Muscle of arm (tissue), 1 donor: ENCODE measurements at regions not wholly inside any gene's neighbourhood (a gene's known extent, or its start where the extent isn't known, plus 50 kb on each side); places are given as distances from the start of the nearest gene placed in this dataset.
A peak's percentile ranks its signal among the peaks of the same experiment; 100 is the strongest.
"Not testable (repeated sequence)": the region's sequence is repeated elsewhere in the genome, so short reads cannot be mapped to it uniquely, and the experiment has no call there.

ENCODE experiments used
- DNase-seq: peaks from one replicate; pipeline ENCODE4 v3.0.0-alpha.2; 2013

DNA sequence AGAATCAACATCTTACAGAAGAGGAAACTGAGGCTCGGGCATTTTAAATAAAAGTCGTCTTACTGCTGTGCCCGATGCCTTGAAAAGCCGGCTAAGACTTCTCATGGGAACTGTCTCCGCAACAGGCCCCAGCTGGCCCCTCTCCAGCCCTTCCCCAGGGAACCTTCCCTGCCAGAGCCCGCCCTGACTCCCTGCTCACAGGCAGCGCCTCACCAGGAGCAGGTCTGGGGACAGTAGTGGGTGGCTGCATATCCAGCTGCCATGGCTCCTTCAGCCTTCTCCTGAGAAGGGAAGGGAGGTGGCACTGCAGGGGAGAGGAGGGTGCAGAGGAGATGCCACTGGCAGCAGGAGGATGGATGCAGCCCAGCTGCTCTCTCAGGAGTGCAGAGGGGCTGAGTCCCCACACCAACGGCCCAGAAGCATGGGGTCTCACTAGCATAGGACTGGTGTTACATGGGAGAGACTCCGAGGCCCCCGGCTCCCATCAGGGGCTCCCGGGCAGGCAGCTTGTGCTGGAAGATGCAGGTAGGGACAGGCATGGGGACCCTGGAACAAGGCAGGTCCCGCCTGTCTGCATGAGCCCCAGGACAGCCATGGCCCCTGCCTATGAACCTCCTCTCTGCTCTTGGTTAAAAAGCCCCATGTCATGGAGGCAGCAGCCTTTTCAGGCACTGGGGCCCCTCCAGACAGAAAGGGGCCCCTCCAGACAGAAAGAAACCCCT, 216.4 kb upstream of the SGCG start:
- no peak for DNase-seq

DNA sequence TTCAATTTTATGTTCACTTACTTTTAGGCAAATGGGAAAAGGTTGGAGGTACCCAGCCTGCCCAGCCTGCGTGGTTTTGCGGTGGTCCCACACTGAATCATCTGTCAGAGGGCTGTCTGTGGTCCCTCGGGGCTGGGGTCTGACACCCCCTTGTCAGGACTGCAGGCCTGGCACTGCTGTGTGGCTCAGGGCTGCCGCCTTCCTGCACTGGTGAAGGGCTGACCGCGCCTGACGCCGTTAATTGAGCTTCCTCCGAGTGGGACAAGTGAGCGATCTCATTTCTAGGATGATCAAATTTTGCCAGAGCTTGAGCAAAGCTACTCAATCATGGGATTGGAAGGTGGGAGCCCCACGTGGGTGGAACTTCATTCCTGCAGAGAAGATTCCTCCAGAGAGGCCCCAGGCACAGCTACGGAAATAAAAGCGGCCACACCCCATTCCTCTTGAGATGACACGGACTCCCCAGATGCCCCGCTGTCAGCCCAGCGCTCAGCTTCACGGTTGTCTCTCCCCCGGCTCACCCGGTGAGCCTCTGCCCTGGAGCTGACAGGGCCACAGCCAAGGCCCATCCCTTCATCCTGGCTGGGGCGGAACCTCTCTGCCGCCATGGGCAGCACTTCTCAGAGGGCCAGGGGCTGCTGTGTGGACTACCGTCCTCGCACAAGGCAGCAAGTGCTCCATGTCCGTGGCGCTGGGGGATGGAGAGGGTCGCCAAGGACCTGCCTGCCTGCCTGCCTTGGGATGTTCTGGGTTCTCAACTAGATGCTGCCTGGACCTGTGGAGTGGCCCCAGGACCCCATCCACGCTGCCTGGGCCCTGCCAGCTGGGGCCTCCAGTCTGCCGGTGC, 215.5 kb upstream of the SGCG start:
- DNase-seq, result not testable (repeated sequence)

GRCh38 chr13:22965858-22966239, 214.9 kb upstream of the SGCG start:
- DNase-seq, result not testable (repeated sequence)

DNA sequence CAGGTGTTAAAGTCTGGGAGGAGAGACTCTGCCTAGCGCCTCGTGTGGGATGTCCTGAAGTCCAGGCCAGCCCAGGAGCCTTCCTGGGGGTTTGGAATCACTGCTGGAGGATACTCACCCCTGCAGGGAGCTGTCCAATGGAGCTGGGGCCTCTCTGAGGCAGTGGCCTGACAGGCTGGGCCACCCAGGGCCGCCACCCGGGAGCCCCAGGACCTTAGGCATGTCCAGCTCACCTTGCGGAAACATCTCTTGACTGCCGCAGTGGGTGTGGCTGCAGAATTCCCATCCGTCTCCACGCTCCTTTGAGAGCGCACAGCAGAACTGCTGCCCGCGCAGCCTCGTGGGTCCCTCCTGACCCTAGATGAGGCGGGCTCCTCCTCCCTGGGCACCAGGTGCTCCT, 214.0 kb upstream of the SGCG start:
- not testable (repeated sequence) for DNase-seq

GRCh38 chr13:22967669-22968068, 213.1 kb upstream of the SGCG start:
- DNase-seq, result no peak

DNA sequence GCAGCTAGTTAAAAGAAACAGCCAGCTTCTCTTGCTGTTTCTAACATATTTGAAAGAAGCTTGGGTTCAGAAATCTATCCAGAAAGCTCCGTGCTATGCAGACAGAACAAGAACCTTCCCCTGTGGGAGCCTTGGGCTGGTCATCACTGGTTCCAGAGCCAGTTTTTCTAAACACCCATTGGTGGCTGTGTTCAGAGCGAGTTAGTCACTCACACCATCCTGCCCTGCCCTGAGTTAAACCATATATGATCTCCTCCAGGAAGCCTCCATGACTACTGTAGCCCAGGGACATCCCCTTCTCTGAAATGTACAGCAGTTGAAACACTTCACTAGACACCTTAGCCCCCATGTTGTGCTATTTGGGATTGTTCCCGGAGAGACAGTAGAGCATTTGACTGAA, 200.8 kb upstream of the SGCG start:
- no peak for DNase-seq

DNA sequence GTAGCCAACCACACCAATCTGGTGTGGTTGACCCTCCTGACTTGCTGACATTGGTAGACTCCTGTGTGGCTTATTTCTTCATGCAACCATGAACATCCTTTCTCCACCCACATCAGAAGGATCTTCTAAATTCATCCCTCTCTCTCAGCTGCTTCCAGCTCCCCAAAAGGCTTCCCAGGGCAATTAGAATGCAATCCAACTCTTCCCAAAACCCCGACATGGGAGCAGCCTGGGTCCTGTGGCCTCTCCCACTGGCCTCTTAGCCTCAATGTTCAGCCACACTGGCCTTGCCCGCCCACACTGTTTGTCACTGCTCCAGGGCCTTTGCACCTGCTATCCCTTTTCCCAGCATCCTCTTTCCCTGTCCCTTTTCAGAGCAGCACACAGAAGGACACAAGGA, 199.8 kb upstream of the SGCG start:
- no peak for DNase-seq

GRCh38 chr13:22993148-22993547, 187.6 kb upstream of the SGCG start:
- DNase-seq, result no peak

DNA sequence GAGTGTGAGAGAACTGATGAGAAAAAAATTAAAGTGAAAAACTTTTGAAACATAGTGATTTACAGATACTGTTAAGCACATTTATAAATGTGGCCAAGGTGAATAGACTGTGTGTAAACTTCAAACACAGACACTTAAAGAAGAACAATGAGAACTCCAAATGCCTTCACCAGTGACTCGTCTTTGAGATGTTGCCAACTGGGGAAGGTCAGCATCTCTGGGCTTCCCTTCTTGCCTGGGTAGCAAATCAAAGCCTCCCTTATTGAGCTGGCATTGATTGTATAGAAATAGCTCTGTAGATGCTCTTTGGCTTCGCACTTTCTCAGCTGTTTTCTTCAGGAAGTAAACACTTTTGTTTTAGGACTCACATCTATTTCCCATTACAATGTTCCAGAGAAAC, 177.3 kb upstream of the SGCG start:
- DNase-seq, result no peak

DNA sequence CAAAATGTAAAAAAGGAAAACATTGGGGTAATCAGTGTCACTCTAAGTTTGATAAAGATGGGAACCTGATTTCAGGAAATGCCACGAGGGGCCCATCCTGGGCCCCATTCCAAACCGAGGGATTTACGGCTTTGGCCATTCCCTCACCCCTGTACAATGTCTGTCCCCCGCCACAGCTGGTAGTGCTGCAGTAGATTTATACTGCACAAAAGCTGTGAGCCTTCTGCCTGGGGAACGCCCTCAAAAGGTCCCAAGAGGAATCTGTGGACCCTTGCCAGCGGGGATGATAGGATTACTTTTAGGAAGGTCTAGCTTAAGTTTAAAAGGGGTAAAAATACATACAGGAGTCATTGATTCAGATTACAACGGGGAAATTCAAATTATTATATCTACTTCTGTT, 173.4 kb upstream of the SGCG start:
- DNase-seq, result peak; percentile 38

DNA sequence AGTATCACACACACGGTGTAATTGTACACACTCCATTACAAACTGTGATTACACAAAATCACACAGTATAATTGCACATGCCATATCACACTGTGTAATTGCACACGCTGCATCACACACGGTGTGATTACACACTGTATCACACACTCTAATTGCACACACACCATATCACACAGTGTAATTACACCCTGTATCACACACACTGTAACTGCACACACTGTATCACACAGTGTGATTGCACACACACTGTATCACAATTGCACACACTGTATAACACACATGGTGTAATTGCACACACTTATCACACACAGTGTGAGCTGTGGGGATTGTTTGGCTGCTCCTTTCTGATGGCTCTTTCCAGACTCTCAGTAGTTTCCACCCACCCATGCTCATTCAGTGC, 162.6 kb upstream of the SGCG start:
- no peak for DNase-seq

- peak; percentile 67 for DNase-seq
Measured at GRCh38 chr13:23020246-23020843, 160.4 kb upstream of the SGCG start.

GRCh38 chr13:23021906-23022305, 158.9 kb upstream of the SGCG start:
- no peak for DNase-seq

GRCh38 chr13:23022704-23023103, 158.1 kb upstream of the SGCG start:
- DNase-seq, result no peak

- DNase-seq, result no peak
Measured at GRCh38 chr13:23025864-23026608, 154.7 kb upstream of the SGCG start.

DNA sequence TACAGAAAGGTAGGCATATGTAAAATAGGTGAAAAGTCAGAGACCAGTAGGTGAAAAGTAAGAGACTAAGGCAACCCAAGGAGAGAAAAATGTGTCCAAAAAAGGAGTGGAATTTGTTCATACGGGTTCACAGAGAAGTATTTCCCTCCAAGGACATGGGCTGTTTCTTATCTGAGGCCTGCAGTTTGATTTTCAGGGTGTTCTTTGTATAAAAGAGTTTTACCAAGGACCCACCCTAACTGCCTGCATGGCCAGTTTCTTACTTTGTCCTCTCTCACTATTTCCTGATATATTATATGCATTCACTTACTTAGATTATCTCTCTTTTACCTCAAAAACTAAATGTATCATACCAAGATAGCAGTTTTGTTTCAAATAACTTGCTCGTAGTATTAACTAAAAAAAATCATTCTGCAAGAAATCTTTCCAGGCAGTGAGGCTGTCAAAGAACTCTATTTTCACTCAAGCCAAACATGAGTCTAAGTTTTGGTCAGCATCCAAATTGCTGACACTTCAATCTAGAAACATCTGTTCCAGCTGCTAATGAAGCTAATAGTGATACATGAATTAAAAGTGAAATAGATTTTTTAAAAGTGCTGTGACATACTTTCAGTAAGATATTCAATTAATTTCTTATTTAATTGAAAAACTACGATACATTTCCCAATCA, 141.4 kb upstream of the SGCG start:
- DNase-seq, result no peak

GRCh38 chr13:23042181-23042580, 138.6 kb upstream of the SGCG start:
- DNase-seq, result no peak

GRCh38 chr13:23044906-23045305, 135.9 kb upstream of the SGCG start:
- no peak for DNase-seq

DNA sequence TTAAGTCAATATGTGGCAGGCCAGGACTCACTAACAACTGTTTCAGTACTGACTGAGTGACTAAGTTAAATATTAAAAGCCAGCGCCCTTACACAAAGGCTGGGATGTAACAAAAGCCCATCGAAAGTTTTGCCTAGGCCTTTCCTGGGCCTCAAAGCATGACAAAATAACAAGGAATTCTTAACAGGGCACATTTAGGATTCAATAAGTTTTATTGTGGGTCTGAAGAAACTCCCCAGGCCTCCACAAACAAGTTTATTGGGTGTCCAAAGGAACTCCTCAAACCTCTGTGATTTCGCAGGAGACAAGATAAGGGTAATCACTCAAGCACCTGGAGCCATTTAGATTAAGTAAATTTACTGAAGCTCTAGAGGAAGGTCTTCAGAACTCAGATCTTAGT, 130.7 kb upstream of the SGCG start:
- DNase-seq, result no peak

DNA sequence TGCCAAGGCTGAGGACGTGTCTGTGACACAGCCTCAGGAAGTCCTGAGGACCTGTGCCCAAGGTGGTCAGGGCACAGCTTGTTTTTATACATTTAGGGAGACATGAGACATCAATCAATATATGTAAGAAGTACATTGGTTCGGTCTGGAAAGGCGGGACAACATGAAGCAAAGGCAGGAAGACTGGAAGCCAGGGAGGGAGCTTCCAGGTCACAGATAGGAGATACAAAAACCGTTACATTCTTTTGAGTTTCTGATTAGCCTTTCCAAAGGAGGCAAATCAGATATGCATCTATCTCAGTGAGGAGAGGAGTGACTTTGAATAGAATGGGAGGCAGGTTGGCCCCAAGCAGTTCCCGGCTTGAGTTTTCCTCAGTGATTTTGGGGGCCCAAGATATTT, 127.1 kb upstream of the SGCG start:
- DNase-seq, result not testable (repeated sequence)

GRCh38 chr13:23059173-23059572, 121.6 kb upstream of the SGCG start:
- no peak for DNase-seq

DNA sequence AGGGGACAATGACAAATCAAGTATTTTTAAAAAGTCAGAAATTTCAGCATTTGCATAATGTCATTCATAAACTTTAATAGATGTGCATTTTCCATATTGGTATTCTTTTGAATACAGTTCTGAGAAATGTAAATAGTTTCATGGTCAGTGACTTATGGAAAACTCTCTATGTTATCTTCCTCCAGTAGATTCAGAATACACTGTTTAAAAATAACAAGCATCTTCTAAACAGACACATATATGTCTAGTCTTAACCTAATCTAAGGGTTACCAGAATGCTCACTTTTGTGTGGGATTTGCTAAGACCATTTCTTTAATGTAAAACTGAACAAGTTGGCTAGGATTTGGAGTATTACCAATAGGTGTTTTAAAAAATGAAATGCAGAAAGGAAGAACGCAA, 119.8 kb upstream of the SGCG start:
- no peak for DNase-seq
